ENCODE measurements at regions not wholly inside any gene's neighbourhood (a gene's known extent, or its start where the extent isn't known, plus 50 kb on each side); places are given as distances from the start of the nearest gene placed in this dataset.

DNA sequence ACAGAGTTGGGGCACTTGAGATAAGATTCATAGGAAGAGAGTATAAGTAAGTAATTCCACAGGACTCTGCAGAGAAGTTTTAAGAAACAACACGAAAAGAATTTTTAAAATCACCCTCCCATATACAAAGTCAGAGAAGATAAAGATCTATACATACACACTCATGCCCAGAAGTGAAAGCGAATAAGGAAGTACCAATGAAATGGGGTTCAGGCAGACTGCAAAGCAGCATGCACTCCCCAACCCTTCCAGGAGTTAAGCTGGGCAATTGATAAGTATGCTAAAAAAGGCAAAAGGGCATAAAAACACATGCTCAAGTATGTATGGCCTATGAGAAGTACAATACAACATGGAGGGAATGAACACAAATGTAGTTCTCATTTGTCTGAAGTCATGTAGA lies 246.2 kb upstream of the GRIP1 start:
- Histone ChIP-seq H3K4me1 (ENCODE audit: control insufficient read depth in 2 of 3, insufficient read depth in 2 of 3, low read depth in 1 of 3, low read length in 3 of 3) (no peaks in the 10 kb centered on the region), H3K9me3 (ENCODE audit: control insufficient read depth in 2 of 3, insufficient read depth in 1 of 3, low read length in 3 of 3) (no peaks in the 10 kb centered on the region), H3K9ac (ENCODE audit: low read length in 3 of 3) (no peak overlapping the region), H3K4me3 (ENCODE audit: low read length in 3 of 3) (no peak overlapping the region), H3K27ac (ENCODE audit: low read depth in 2 of 2, low read length in 2 of 2) (no peak overlapping the region), H3K36me3 (ENCODE audit: control insufficient read depth in 2 of 3, insufficient read depth in 3 of 3, low read length in 3 of 3) (no peaks in the 10 kb centered on the region), H3K27me3 (ENCODE audit: control insufficient read depth, insufficient read depth, low read length) (no peaks in the 10 kb centered on the region)
- DNase-seq: no peak
- intact Hi-C loops (cut with DNase I): no loop called here
- TF ChIP-seq, protein P1, sequence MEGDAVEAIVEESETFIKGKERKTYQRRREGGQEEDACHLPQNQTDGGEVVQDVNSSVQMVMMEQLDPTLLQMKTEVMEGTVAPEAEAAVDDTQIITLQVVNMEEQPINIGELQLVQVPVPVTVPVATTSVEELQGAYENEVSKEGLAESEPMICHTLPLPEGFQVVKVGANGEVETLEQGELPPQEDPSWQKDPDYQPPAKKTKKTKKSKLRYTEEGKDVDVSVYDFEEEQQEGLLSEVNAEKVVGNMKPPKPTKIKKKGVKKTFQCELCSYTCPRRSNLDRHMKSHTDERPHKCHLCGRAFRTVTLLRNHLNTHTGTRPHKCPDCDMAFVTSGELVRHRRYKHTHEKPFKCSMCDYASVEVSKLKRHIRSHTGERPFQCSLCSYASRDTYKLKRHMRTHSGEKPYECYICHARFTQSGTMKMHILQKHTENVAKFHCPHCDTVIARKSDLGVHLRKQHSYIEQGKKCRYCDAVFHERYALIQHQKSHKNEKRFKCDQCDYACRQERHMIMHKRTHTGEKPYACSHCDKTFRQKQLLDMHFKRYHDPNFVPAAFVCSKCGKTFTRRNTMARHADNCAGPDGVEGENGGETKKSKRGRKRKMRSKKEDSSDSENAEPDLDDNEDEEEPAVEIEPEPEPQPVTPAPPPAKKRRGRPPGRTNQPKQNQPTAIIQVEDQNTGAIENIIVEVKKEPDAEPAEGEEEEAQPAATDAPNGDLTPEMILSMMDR (IDR thresholded peaks at IDR 0.05; ENCODE audit: borderline replicate concordance, extremely low read depth, insufficient read depth): no peak
- no peak for FAIRE-seq

DNA sequence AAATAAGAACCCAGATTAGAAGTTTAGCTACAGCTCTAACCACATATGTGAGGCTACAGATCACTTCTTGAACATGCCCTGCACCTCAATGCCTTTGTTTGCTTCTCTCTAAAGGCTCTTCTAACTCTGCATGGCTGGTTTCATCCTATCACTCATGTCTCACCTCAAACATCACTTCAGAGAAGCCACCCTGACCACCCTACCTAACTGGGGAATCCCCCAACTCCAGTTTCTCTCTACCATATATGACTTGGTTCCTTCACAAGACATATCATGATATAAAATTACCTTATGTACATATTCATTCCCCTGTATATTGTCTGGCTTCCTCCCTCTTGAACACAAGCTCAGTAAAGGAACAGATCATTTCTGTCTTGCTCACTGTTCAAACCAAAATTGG lies 250.2 kb upstream of the GRIP1 start:
- intact Hi-C loops (cut with DNase I): no loop called here
- TF ChIP-seq, protein P1 (IDR thresholded peaks at IDR 0.05; ENCODE audit: borderline replicate concordance, extremely low read depth, insufficient read depth): no peak
- FAIRE-seq: no peak

DNA sequence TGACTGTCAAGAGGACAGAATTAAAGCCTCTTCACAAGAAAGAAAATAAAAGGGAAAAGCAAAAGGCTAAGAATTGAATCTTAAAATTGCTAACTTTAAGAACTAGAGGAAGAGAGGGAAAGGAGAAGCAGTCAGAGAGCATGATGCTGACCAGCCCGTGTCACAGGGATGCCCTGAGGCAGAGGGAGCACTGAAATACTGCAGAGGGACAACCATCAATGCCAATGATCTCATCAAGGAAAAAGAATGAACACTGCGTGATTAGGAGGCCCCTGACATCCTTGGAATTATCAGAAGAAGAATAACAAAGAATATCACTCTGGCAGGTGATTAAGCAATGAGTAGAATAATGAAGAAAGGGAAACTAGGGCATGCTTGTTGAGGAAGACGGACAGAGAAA lies 252.2 kb upstream of the GRIP1 start:
- no peak overlapping the region for H3K27ac ChIP-seq (ENCODE audit: low read depth in 2 of 2, low read length in 2 of 2)
- DNase-seq (no peak), FAIRE-seq (no peak)
- TF ChIP-seq, protein P1 (IDR thresholded peaks at IDR 0.05; ENCODE audit: borderline replicate concordance, extremely low read depth, insufficient read depth): no peak
- H3K9me3 ChIP-seq (ENCODE audit: control insufficient read depth in 2 of 3, insufficient read depth in 1 of 3, low read length in 3 of 3): no peaks in the 10 kb centered on the region
- no peak overlapping the region for H3K4me3 ChIP-seq (ENCODE audit: low read length in 3 of 3)
- intact Hi-C loops (cut with DNase I): no loop called here
- no peaks in the 10 kb centered on the region for H3K4me1 ChIP-seq (ENCODE audit: control insufficient read depth in 2 of 3, insufficient read depth in 2 of 3, low read depth in 1 of 3, low read length in 3 of 3)
- no peaks in the 10 kb centered on the region for H3K36me3 ChIP-seq (ENCODE audit: control insufficient read depth in 2 of 3, insufficient read depth in 3 of 3, low read length in 3 of 3)
- H3K9ac ChIP-seq (ENCODE audit: low read length in 3 of 3): no peak overlapping the region
- no peaks in the 10 kb centered on the region for H3K27me3 ChIP-seq (ENCODE audit: control insufficient read depth, insufficient read depth, low read length)

More for the DNA sequence above, 250.2 kb upstream of the GRIP1 start:
- no peaks in the 10 kb centered on the region for H3K4me1 ChIP-seq (ENCODE audit: control insufficient read depth in 2 of 3, insufficient read depth in 2 of 3, low read depth in 1 of 3, low read length in 3 of 3)
- H3K27me3 ChIP-seq (ENCODE audit: control insufficient read depth, insufficient read depth, low read length): no peaks in the 10 kb centered on the region
- no peak for DNase-seq
- no peaks in the 10 kb centered on the region for H3K9me3 ChIP-seq (ENCODE audit: control insufficient read depth in 2 of 3, insufficient read depth in 1 of 3, low read length in 3 of 3)
- no peak overlapping the region for H3K27ac ChIP-seq (ENCODE audit: low read depth in 2 of 2, low read length in 2 of 2)
- H3K9ac ChIP-seq (ENCODE audit: low read length in 3 of 3): no peak overlapping the region
- no peak overlapping the region for H3K4me3 ChIP-seq (ENCODE audit: low read length in 3 of 3)
- H3K36me3 ChIP-seq (ENCODE audit: control insufficient read depth in 2 of 3, insufficient read depth in 3 of 3, low read length in 3 of 3): no peaks in the 10 kb centered on the region

DNA sequence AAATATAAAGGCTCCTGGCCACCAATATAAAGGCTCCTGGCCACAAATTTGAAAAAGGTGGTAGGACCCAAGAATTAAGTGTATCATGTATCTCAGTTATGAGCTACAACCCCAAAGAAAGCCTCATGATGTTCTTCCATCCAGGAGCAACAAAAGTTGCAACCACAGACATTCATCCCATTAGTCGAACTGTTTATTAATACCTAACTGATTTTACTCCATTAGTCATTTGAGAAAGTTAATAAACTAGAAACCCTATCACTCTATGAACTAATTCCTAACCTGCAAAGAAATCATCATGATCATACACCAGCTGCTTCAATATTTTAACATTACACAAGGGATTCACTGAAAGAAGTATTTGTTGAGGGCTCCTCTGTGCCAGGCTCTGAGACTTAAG lies 253.2 kb upstream of the GRIP1 start:
- H3K4me3 ChIP-seq (ENCODE audit: low read length in 3 of 3): no peak overlapping the region
- no peaks in the 10 kb centered on the region for H3K4me1 ChIP-seq (ENCODE audit: control insufficient read depth in 2 of 3, insufficient read depth in 2 of 3, low read depth in 1 of 3, low read length in 3 of 3)
- no peak overlapping the region for H3K27ac ChIP-seq (ENCODE audit: low read depth in 2 of 2, low read length in 2 of 2)
- TF ChIP-seq, protein P1 (IDR thresholded peaks at IDR 0.05; ENCODE audit: borderline replicate concordance, extremely low read depth, insufficient read depth): no peak
- H3K36me3 ChIP-seq (ENCODE audit: control insufficient read depth in 2 of 3, insufficient read depth in 3 of 3, low read length in 3 of 3): no peaks in the 10 kb centered on the region
- DNase-seq (no peak), FAIRE-seq (no peak)
- no peak overlapping the region for H3K9ac ChIP-seq (ENCODE audit: low read length in 3 of 3)
- intact Hi-C loops (cut with DNase I): no loop called here
- H3K9me3 ChIP-seq (ENCODE audit: control insufficient read depth in 2 of 3, insufficient read depth in 1 of 3, low read length in 3 of 3): no peaks in the 10 kb centered on the region
- no peaks in the 10 kb centered on the region for H3K27me3 ChIP-seq (ENCODE audit: control insufficient read depth, insufficient read depth, low read length)

Measured in kidney (tissue), 13 donors.